ENCODE measurements at regions not wholly inside any gene's neighbourhood (a gene's known extent, or its start where the extent isn't known, plus 50 kb on each side); places are given as distances from the start of the nearest gene placed in this dataset.

DNA sequence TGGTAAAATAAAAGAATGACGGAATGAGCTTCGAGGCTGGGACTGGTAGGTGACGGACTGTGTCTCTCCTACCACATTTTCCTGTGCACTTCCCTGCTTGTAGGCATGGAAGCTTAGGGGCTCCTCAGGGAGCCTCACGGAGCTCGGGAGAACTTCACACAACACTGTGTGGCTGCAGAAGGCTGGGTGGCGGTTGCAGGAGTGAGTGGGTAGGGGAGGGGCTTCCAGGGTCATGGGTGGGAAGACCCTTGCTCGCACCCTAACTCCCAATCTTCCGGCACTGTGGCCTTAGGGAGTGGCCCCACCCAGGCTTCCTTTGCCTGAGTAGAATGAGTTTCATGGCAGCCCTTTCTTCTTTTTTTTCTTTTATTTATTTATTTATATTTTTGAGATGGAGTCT lies 128.6 kb downstream of the INHBB start:
- CTCF ChIA-PET: no interaction called here
- RAD21 ChIA-PET (ENCODE audit: unreplicated experiment): no interaction called here
- Histone ChIP-seq H2AFZ (ENCODE audit: control insufficient read depth, low read depth, low read length) (no peak overlapping the region), H3K9ac (ENCODE audit: control insufficient read depth, insufficient read depth, low read length) (no peak overlapping the region), H3K36me3 (ENCODE audit: control insufficient read depth in 2 of 2, insufficient read depth in 2 of 2, low read length in 1 of 2) (no peaks in the 10 kb centered on the region), H3K4me1 (ENCODE audit: control insufficient read depth, insufficient read depth, low read length) (no peaks in the 10 kb centered on the region), H3K9me3 (replicated peaks; ENCODE audit: control insufficient read depth, insufficient read depth, low read length) (no peaks in the 10 kb centered on the region), H3K4me3 (no peak overlapping the region), H3K27ac (ENCODE audit: control insufficient read depth, insufficient read depth) (no peak overlapping the region), H3K79me2 (ENCODE audit: control insufficient read depth, insufficient read depth, low read length) (no peaks in the 10 kb centered on the region), H4K20me1 (ENCODE audit: control insufficient read depth, insufficient read depth) (no peaks in the 10 kb centered on the region), H3K4me2 (ENCODE audit: control insufficient read depth, insufficient read depth) (no peak overlapping the region), H3K27me3 (replicated peaks in 1 of 2; ENCODE audit: control insufficient read depth in 2 of 2, insufficient read depth in 2 of 2, low read length in 1 of 2) (peaks cover 0 to 2% of the 10 kb centered on the region in 2 experiments; a peak in 2 of 4 replicates)
- FAIRE-seq (no peak), ATAC-seq (no peak), DNase-seq (ENCODE audit: low read depth, low spot score) (no peak)
- in situ Hi-C loops (cut with MboI): no loop called here
- 21% methylated on average over 8 of the region's 8 CpGs for whole genome bisulfite sequencing (ENCODE audit: insufficient coverage, insufficient replicate concordance, low lambda C conversion rate, missing lambda C conversion rate)
- BruUV-seq (replicated peaks): no TSS peak
- intact Hi-C loops (cut with micrococcal nuclease; ENCODE audit: unreplicated experiment): no loop called here
- POLR2A ChIA-PET: no interaction called here
- SMC1A ChIA-PET (ENCODE audit: uncharacterized antibody, unreplicated experiment): no interaction called here
- TF ChIP-seq ZBED1 (IDR thresholded peaks at IDR 0.05; ENCODE audit: borderline replicate concordance) (no peak), SREBF2 (IDR thresholded peaks at IDR 0.05; ENCODE audit: low read length) (no peak), IRF4 (IDR thresholded peaks at IDR 0.05; ENCODE audit: low read depth, low read length) (no peak), ZNF24 (IDR thresholded peaks at IDR 0.05) (no peak), USF2 (IDR thresholded peaks at IDR 0.05; ENCODE audit: borderline replicate concordance, low read depth, low read length) (no peak), MYC (IDR thresholded peaks at IDR 0.05; ENCODE audit: insufficient read depth, insufficient read length, insufficient replicate concordance, low read length, severe bottlenecking) (no peak), E2F4 (IDR thresholded peaks at IDR 0.05; ENCODE audit: low read depth, low read length) (no peak), BACH1 (IDR thresholded peaks at IDR 0.05; ENCODE audit: borderline replicate concordance) (no peak), LARP7 (IDR thresholded peaks at IDR 0.05) (no peak), CBX3 (IDR thresholded peaks at IDR 0.05; ENCODE audit: borderline replicate concordance, low read depth) (no peak), POLR2AphosphoS2 (IDR thresholded peaks at IDR 0.05; ENCODE audit: low read depth, low read length) (no peak), RUNX3 (IDR thresholded peaks at IDR 0.05; ENCODE audit: low read length) (no peak), EGR1 (IDR thresholded peaks at IDR 0.05; ENCODE audit: borderline replicate concordance in 1 of 2, low read depth in 2 of 2, low read length in 2 of 2) (no peak)
- TF ChIP-seq, protein P1, sequence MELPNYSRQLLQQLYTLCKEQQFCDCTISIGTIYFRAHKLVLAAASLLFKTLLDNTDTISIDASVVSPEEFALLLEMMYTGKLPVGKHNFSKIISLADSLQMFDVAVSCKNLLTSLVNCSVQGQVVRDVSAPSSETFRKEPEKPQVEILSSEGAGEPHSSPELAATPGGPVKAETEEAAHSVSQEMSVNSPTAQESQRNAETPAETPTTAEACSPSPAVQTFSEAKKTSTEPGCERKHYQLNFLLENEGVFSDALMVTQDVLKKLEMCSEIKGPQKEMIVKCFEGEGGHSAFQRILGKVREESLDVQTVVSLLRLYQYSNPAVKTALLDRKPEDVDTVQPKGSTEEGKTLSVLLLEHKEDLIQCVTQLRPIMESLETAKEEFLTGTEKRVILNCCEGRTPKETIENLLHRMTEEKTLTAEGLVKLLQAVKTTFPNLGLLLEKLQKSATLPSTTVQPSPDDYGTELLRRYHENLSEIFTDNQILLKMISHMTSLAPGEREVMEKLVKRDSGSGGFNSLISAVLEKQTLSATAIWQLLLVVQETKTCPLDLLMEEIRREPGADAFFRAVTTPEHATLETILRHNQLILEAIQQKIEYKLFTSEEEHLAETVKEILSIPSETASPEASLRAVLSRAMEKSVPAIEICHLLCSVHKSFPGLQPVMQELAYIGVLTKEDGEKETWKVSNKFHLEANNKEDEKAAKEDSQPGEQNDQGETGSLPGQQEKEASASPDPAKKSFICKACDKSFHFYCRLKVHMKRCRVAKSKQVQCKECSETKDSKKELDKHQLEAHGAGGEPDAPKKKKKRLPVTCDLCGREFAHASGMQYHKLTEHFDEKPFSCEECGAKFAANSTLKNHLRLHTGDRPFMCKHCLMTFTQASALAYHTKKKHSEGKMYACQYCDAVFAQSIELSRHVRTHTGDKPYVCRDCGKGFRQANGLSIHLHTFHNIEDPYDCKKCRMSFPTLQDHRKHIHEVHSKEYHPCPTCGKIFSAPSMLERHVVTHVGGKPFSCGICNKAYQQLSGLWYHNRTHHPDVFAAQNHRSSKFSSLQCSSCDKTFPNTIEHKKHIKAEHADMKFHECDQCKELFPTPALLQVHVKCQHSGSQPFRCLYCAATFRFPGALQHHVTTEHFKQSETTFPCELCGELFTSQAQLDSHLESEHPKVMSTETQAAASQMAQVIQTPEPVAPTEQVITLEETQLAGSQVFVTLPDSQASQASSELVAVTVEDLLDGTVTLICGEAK (IDR thresholded peaks at IDR 0.05; ENCODE audit: borderline replicate concordance): no peak
- TF ChIP-seq, protein P2, sequence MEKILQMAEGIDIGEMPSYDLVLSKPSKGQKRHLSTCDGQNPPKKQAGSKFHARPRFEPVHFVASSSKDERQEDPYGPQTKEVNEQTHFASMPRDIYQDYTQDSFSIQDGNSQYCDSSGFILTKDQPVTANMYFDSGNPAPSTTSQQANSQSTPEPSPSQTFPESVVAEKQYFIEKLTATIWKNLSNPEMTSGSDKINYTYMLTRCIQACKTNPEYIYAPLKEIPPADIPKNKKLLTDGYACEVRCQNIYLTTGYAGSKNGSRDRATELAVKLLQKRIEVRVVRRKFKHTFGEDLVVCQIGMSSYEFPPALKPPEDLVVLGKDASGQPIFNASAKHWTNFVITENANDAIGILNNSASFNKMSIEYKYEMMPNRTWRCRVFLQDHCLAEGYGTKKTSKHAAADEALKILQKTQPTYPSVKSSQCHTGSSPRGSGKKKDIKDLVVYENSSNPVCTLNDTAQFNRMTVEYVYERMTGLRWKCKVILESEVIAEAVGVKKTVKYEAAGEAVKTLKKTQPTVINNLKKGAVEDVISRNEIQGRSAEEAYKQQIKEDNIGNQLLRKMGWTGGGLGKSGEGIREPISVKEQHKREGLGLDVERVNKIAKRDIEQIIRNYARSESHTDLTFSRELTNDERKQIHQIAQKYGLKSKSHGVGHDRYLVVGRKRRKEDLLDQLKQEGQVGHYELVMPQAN (conservative IDR thresholded peaks at IDR 0.05): no peak
- TF ChIP-seq, protein P3, sequence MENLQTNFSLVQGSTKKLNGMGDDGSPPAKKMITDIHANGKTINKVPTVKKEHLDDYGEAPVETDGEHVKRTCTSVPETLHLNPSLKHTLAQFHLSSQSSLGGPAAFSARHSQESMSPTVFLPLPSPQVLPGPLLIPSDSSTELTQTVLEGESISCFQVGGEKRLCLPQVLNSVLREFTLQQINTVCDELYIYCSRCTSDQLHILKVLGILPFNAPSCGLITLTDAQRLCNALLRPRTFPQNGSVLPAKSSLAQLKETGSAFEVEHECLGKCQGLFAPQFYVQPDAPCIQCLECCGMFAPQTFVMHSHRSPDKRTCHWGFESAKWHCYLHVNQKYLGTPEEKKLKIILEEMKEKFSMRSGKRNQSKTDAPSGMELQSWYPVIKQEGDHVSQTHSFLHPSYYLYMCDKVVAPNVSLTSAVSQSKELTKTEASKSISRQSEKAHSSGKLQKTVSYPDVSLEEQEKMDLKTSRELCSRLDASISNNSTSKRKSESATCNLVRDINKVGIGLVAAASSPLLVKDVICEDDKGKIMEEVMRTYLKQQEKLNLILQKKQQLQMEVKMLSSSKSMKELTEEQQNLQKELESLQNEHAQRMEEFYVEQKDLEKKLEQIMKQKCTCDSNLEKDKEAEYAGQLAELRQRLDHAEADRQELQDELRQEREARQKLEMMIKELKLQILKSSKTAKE (IDR thresholded peaks at IDR 0.05; ENCODE audit: low read depth, poor library complexity, severe bottlenecking): no peak

All from GM12878 (cell line).